SU-DHL-6 (cell line): ENCODE measurements at regions not wholly inside any gene's neighbourhood (a gene's known extent, or its start where the extent isn't known, plus 50 kb on each side); places are given as distances from the start of the nearest gene placed in this dataset.

Experiments used
- CTCF ChIP-seq: fragments of 200-600 bp; sonication (generic); IDR thresholded peaks from one replicate; pipeline ENCODE4 v1.5.1; 2017; ENCODE audit warnings: antibody characterized with exemption, mild to moderate bottlenecking, low read length, moderate library complexity; ENCODE audit not compliant: insufficient read depth, poor library complexity, severe bottlenecking
- EZH2phosphoT487 ChIP-seq: fragments of 200-600 bp; sonication (generic), shearing (Covaris generic); conservative IDR thresholded peaks from 2 replicates; pipeline ENCODE4 v1.6.1; 2018; ENCODE audit warnings: mild to moderate bottlenecking, antibody characterized with exemption, low read length, moderate library complexity, mixed read lengths

- TF ChIP-seq CTCF (no peak), EZH2phosphoT487 (no peak)
Observed at GRCh38 chr14:76929927-76930326, 98.6 kb downstream of the IRF2BPL start.
